ENCODE measurements at regions not wholly inside any gene's neighbourhood (a gene's known extent, or its start where the extent isn't known, plus 50 kb on each side); places are given as distances from the start of the nearest gene placed in this dataset.

DNA sequence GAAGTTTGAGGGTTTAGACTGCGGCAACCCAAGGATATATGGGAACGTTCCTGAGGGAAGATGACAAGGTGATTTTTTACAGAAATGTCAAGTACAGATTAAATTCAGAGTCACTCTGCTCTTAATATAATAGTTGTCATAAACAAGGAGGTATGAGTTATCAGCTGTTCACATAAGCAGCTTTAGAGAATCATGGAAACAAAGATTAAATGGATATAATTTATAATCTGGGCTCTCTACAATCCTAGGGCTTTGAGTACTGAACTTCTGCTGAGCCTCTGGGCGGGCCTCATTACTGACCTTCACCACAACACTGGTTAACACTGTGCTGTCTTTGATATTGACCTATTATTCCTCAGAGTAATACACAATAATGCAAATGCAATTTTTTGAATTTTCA is 577.8 kb downstream of the RPS29 start:
- DNase-seq (ENCODE audit: low read depth) = no peak

GRCh38 chr14:48991141-48991540 is 595.0 kb downstream of the RPS29 start:
- no peak for DNase-seq (ENCODE audit: low read depth)

- no peak for DNase-seq (ENCODE audit: low read depth)
Measured at GRCh38 chr14:48983351-48983888, 602.8 kb downstream of the RPS29 start.

- DNase-seq (ENCODE audit: low read depth) = no peak
Measured at GRCh38 chr14:48974994-48975393, 611.2 kb downstream of the RPS29 start.

DNA sequence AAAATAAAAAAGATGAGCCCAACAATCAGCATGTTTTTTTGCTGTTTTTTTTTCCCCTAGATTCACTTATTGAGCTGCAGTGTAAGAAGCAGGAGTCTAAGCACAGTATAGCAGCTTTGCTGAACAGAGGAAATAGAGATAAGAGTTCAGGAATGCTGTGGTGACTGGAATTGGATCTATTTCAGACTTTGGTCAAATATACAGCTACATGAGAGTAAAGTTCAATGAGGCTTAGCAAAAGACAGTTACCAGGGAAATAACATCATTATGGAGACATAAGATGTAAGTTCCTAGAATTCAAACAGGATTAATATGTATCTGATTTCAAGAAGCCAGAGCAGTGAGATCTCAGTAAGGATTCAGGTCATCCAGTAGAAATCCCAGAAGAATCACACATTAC is 613.0 kb downstream of the RPS29 start:
- DNase-seq (ENCODE audit: low read depth) = no peak

- DNase-seq (ENCODE audit: low read depth) = no peak
Measured at GRCh38 chr14:48970943-48971342, 615.2 kb downstream of the RPS29 start.

- DNase-seq (ENCODE audit: low read depth) = no peak
Measured at GRCh38 chr14:48967419-48967818, 618.8 kb downstream of the RPS29 start.

- DNase-seq (ENCODE audit: low read depth) = no peak
Measured at GRCh38 chr14:48963231-48963790, 622.9 kb downstream of the RPS29 start.

DNA sequence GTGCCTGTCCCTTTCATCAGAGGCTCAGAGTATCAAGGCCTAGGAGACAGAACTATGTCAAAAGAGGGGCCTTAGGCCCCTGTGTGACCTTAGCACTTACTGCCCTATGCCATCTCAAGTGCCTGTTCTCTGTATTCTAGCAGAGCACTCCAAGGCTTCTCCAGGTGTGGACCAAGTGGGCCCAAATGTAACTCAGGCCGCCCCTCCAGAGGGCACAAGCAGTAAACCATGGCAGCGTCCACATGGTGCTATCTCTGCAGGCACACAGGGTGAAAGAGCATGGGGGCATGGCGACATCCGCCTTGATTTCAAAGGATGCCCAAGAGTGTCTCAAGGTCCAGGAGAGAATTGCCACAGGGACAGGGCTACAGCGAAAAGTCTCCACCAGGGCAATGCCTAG is 628.7 kb downstream of the RPS29 start:
- no peak for DNase-seq (ENCODE audit: low read depth)

DNA sequence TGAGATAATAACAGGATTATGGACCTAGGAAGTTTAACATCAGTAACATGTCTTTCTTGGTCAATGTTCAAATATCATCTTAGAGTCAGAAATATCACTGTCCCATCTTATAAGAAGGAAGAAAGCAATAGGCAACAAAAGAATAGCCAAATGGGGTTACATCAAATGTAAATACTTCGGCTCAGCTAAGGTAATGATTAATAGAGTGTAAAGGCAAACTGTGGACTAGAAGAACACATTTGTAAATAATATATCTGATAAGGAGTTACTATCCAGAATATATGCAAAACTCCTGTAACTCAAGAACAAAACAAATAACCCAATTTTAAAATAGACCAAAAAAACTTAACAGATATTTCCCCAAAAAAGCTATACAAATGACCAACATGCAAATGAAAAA is 630.3 kb downstream of the RPS29 start:
- no peak for DNase-seq (ENCODE audit: low read depth)

- DNase-seq (ENCODE audit: low read depth) = no peak
Measured at GRCh38 chr14:48954446-48954845, 631.7 kb downstream of the RPS29 start.

DNA sequence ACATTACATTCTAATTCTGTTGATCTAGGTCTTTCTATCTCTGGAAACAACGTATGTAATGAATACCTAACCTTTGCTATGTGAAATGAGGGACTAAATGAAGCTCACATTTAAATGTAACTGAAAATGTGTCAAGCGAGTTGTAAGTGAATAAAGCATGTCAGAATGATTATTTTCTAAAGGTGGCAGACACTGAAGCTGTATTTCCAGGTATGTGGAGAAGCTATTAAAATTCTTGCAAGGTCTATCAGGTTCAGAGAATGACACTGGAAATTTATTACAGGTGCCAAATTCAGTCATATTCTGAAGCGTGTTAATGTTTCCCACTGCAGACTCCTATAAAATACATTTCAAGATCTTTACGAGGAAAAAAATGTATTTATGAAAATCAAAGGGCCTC is 641.4 kb downstream of the RPS29 start:
- DNase-seq (ENCODE audit: low read depth) = no peak

DNA sequence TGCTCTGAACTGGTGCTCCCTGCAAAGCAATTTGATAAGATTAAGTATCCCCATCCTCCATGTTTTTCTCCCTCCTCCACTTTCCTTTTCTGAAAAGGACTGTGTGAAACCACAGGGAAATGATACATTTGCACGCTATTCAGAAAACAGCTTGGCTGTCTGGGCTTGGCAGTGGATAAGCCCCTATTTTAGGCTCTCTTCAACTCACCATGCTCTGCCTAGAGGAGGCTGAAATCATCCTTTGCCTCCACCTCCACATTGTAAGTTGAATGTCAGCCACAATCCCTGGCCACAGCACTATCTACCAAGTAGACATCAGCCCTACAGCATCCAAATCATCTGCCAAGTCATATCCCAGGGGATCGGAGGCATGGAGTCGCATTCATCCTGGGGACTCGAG is 642.3 kb downstream of the RPS29 start:
- DNase-seq (ENCODE audit: low read depth) = no peak

GRCh38 chr14:48937541-48938195 is 648.5 kb downstream of the RPS29 start:
- DNase-seq (ENCODE audit: low read depth) = no peak

DNA sequence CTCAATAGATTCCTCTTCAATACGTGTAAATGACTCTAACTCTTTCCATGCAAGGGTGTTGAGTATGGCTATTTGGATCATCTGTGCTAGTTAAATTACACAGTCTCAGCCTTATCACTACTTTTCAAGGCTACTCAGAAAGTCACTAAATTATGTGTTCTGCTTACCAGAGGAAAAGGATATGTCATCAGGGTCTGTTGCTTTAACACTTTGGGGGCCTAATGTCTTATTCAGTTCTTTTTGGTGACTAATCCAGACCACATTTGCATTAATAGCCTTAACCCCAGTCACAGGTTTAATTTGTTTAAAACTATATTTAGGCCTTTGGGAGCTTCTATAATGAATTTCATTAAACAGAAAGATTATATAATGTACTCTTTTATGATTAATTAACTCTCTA is 649.3 kb downstream of the RPS29 start:
- no peak for DNase-seq (ENCODE audit: low read depth)

- DNase-seq (ENCODE audit: low read depth) = no peak
Measured at GRCh38 chr14:48936362-48936761, 649.8 kb downstream of the RPS29 start.

- DNase-seq (ENCODE audit: low read depth) = no peak
Measured at GRCh38 chr14:48925184-48925583, 661.0 kb downstream of the RPS29 start.

- no peak for DNase-seq (ENCODE audit: low read depth)
Measured at GRCh38 chr14:48914921-48915320, 671.3 kb downstream of the RPS29 start.

DNA sequence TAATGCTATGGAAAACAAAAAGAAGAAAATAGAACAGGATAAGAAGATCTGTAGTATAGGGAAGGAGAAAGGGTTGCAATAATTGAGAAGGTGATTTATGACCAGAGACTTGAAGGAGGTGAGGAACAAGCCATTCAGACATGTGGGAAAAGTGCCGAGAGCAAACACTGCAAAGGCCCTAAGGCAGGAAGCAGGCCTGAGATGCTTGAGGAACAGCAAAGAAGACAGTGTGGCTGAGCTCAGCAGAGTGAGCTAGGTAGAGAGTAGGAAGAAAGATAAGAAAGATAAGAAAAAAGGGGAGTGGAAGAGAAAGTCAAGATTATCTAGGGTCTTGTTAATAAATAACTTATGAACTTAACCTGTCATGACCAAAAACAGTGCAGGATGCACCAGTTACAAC is 671.8 kb downstream of the RPS29 start:
- DNase-seq (ENCODE audit: low read depth) = no peak

GRCh38 chr14:48900565-48900964 is 685.6 kb downstream of the RPS29 start:
- no peak for DNase-seq (ENCODE audit: low read depth)

- DNase-seq (ENCODE audit: low read depth) = no peak
Measured at GRCh38 chr14:48890333-48890732, 695.8 kb downstream of the RPS29 start.

- no peak for DNase-seq (ENCODE audit: low read depth)
Measured at GRCh38 chr14:48876806-48877340, 709.3 kb downstream of the RPS29 start.

- DNase-seq (ENCODE audit: low read depth) = no peak
Measured at GRCh38 chr14:48874711-48875110, 711.5 kb downstream of the RPS29 start.

DNA sequence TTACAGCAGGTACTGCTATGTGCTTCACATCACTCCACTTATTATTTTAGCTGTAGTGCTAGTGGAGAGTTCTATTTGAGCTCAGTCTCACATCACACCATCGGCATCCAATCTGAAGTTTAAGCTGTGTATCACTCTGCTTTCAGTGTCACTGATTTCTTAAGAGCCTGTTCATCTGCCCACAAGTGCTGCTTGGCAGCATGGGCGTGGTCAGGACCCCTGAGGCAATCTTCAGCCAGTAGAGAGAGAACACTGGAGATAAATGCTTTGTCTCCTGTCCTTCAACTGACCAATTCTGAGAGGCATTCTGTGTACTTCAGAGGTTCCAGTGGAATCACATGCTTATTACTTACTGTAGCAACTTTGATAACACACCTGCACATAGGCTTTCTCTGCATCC is 728.8 kb downstream of the RPS29 start:
- no peak for DNase-seq (ENCODE audit: low read depth)

Data from GM04504 (cell line).